Activated CD8-positive, alpha-beta T cell treated with anti-CD3 and anti-CD28 coated beads for 36 hours (primary cell): ENCODE measurements at regions not wholly inside any gene's neighbourhood (a gene's known extent, or its start where the extent isn't known, plus 50 kb on each side); places are given as distances from the start of the nearest gene placed in this dataset.

Experiments used
- ATAC-seq: fragments of 200-7000 bp; cut with Tn5 transposase; one replicate; pipeline ENCODE4 v1.10.0; 2021; ENCODE audit warnings: mild to moderate bottlenecking, moderate library complexity
- CTCF ChIA-PET: fragments of 350-600 bp; sonication (Branson Sonifier 250); formaldehyde crosslinking; loops from one replicate; lab custom pipeline; 2021; ENCODE audit warnings: antibody characterized with exemption; lab: Charles Lee
- POLR2A ChIA-PET: fragments of 350-600 bp; sonication (Branson Sonifier 250); formaldehyde crosslinking; loops from one replicate; lab custom pipeline; 2021; ENCODE audit warnings: antibody characterized with exemption; lab: Charles Lee
- DNase-seq: peaks from one replicate; pipeline ENCODE4 v3.0.0-alpha.2; 2020
- H3K27ac Mint-ChIP-seq: one replicate; pipeline ENCODE4 v1.8.0; 2021; ENCODE audit warnings: mild to moderate bottlenecking, mixed read lengths
- H3K27me3 Mint-ChIP-seq: one replicate; pipeline ENCODE4 v1.8.0; 2021; ENCODE audit warnings: mixed read lengths
- H3K36me3 Mint-ChIP-seq: one replicate; pipeline ENCODE4 v1.8.0; 2021; ENCODE audit warnings: low read depth, mixed read lengths
- H3K4me1 Mint-ChIP-seq: one replicate; pipeline ENCODE4 v1.8.0; 2021; ENCODE audit warnings: low read depth, mixed read lengths
- H3K4me3 Mint-ChIP-seq: one replicate; pipeline ENCODE4 v1.8.0; 2021; ENCODE audit warnings: mild to moderate bottlenecking, moderate library complexity, mixed read lengths
- H3K9me3 Mint-ChIP-seq: one replicate; pipeline ENCODE4 v1.8.0; 2021; ENCODE audit warnings: mixed read lengths
- CTCF ChIP-seq: fragments of 200-600 bp; IDR thresholded peaks from one replicate; pipeline ENCODE4 v1.8.0; 2022; ENCODE audit warnings: antibody characterized with exemption, mild to moderate bottlenecking
- intact Hi-C: fragments of 100-400 bp; cut with micrococcal nuclease; formaldehyde crosslinking; loops from one replicate; pipeline ENCODE4 v1.10.0; 2022

DNA sequence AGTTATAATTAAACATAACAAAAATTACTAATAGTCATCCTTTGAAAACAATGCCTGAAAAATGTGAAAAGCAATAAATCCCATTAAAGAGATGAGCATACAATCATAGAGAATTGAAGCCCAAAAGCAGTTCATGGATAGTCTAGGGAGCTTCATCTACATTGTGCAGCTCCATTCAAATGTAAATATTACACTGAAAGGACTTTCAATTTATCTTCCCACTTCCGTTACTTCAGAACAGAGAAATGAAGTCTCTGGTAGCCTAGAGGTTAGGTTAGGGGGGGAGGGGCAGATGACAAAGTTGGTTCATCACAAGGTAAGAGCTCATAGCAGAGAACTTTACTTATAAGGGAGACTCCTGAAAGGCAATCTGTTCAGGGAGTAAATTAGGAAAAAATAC is 126.6 kb upstream of the RGPD4 start:
- Mint-ChIP-seq H3K4me3 (no peak overlapping the region), H3K9me3 (no peaks in the 10 kb centered on the region), H3K4me1 (no peaks in the 10 kb centered on the region), H3K27me3 (no peaks in the 10 kb centered on the region), H3K36me3 (no peaks in the 10 kb centered on the region), H3K27ac (no peak overlapping the region)
- ATAC-seq: no peak
- intact Hi-C loops: no loop called here
- TF ChIP-seq CTCF: no peak
- CTCF ChIA-PET: interaction anchor here (1.1 kb wide), 1 partner anchor 30 kb away, joined by 3 read pairs; no protein-coding TSS in a partner anchor
- DNase-seq: no peak
- POLR2A ChIA-PET: no interaction called here

GRCh38 chr2:107711941-107712340 is 114.8 kb upstream of the RGPD4 start:
- no peak for TF ChIP-seq CTCF
- intact Hi-C loops: no loop called here
- DNase-seq: no peak
- H3K36me3 Mint-ChIP-seq: no peaks in the 10 kb centered on the region
- H3K27me3 Mint-ChIP-seq: peaks cover 1% of the 10 kb centered on the region
- peaks cover 2% of the 10 kb centered on the region for H3K4me1 Mint-ChIP-seq
- H3K9me3 Mint-ChIP-seq: no peaks in the 10 kb centered on the region
- ChIA-PET CTCF (no interaction called here), POLR2A (no interaction called here)
- H3K4me3 Mint-ChIP-seq: no peak overlapping the region
- H3K27ac Mint-ChIP-seq: no peak overlapping the region
- no peak for ATAC-seq

DNA sequence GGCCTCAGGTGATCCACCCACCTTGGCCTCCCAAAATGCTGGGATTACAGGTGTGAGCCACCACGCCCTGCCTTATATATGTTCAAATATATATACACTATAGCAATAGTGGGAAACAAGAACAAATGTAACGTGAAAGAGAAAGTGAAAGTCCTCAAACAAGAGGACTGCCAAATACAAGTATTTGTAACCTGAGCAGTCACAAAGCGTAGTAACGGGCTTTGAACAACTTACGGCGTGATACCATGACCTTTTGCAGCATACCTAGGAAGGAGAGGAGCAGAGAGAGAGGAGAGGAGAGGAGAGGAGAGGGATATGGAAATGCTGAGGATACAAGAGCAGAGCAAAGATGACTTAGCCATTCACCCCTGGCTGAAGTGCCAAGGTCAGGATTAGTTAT is 113.8 kb upstream of the RGPD4 start:
- no peak for DNase-seq
- Mint-ChIP-seq H3K4me3 (no peak overlapping the region), H3K27ac (no peak overlapping the region), H3K9me3 (no peaks in the 10 kb centered on the region), H3K27me3 (peaks cover 1% of the 10 kb centered on the region), H3K36me3 (no peaks in the 10 kb centered on the region), H3K4me1 (peaks cover 2% of the 10 kb centered on the region)
- ChIA-PET CTCF (no interaction called here), POLR2A (no interaction called here)
- intact Hi-C loops: no loop called here
- no peak for TF ChIP-seq CTCF
- ATAC-seq: no peak

DNA sequence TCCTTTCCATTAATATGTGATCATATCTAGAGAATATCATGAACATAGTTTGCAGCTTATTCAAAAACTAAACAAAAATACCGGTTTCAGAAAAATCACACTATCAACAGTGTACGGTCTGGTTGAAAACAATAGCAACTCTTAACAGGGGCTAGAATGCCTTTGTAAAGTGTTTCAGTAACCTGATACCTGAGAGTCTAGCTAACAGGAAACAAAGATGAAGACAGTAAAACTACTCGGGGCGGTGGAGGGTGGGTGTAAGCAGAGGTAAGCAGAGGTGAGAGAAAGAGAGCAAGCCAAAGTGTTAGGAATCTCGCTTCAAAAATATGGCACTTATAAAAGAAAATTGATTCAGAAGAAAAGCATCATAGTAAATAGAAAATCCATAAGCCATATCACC is 109.0 kb upstream of the RGPD4 start:
- DNase-seq: no peak
- H3K36me3 Mint-ChIP-seq: no peaks in the 10 kb centered on the region
- H3K27ac Mint-ChIP-seq: no peak overlapping the region
- intact Hi-C loops: no loop called here
- peaks cover 1% of the 10 kb centered on the region for H3K27me3 Mint-ChIP-seq
- POLR2A ChIA-PET: no interaction called here
- H3K4me3 Mint-ChIP-seq: no peak overlapping the region
- CTCF ChIA-PET: no interaction called here
- no peaks in the 10 kb centered on the region for H3K9me3 Mint-ChIP-seq
- H3K4me1 Mint-ChIP-seq: peaks cover 2% of the 10 kb centered on the region
- no peak for ATAC-seq
- TF ChIP-seq CTCF: no peak

GRCh38 chr2:107719141-107719540 is 107.6 kb upstream of the RGPD4 start:
- CTCF ChIA-PET: no interaction called here
- intact Hi-C loops: no loop called here
- ATAC-seq (no peak), DNase-seq (no peak)
- POLR2A ChIA-PET: no interaction called here
- Mint-ChIP-seq H3K4me1 (no peaks in the 10 kb centered on the region), H3K9me3 (no peaks in the 10 kb centered on the region), H3K27me3 (no peaks in the 10 kb centered on the region), H3K27ac (no peak overlapping the region), H3K36me3 (no peaks in the 10 kb centered on the region), H3K4me3 (no peak overlapping the region)
- TF ChIP-seq CTCF: no peak
